SU-DHL-6 (cell line): ENCODE measurements at regions not wholly inside any gene's neighbourhood (a gene's known extent, or its start where the extent isn't known, plus 50 kb on each side); places are given as distances from the start of the nearest gene placed in this dataset.

Experiments
- H2AFZ ChIP-seq: fragments of 200-600 bp; sonication (generic); 2 replicates; pipeline ENCODE4 v1.6.1; 2014; ENCODE audit warnings: low read depth, mild to moderate bottlenecking, moderate library complexity, mixed read lengths, antibody characterized with exemption, low read length; ENCODE audit not compliant: severe bottlenecking
- H3F3A ChIP-seq: fragments of 200-600 bp; shearing (Covaris generic); 2 replicates; pipeline ENCODE4 v1.6.0; 2016; ENCODE audit warnings: antibody characterized with exemption, mild to moderate bottlenecking; ENCODE audit not compliant: insufficient read depth
- H3K27ac ChIP-seq: fragments of 200-600 bp; sonication (generic); 2 replicates; pipeline ENCODE4 v1.5.1; 2016; ENCODE audit warnings: low read depth, mild to moderate bottlenecking, low read length, moderate library complexity, mixed read lengths
- H3K27me3 ChIP-seq: fragments of 200-600 bp; sonication (generic), shearing (Covaris generic); 2 replicates; pipeline ENCODE4 v1.6.0; 2014; ENCODE audit warnings: mild to moderate bottlenecking, low read length
- H3K36me3 ChIP-seq: fragments of 200-600 bp; sonication (generic); 2 replicates; pipeline ENCODE4 v1.6.1; 2014; ENCODE audit warnings: mild to moderate bottlenecking, low read length, mixed read lengths
- H3K4me2 ChIP-seq: fragments of 300-600, 200-600 bp; shearing (Covaris generic), sonication (generic); 2 replicates; pipeline ENCODE4 v1.6.0; 2014; ENCODE audit warnings: low read length, low read depth, mild to moderate bottlenecking; ENCODE audit not compliant: poor library complexity, severe bottlenecking
- H3K4me3 ChIP-seq: fragments of 200-600 bp; sonication (generic); 2 replicates; pipeline ENCODE4 v1.5.1; 2014; ENCODE audit warnings: antibody characterized with exemption, low read length, mild to moderate bottlenecking, mixed read lengths; ENCODE audit not compliant: insufficient read depth, poor library complexity, severe bottlenecking
- H3K79me2 ChIP-seq: fragments of 200-600 bp; sonication (generic); 2 replicates; pipeline ENCODE4 v1.6.1; 2014; ENCODE audit warnings: mild to moderate bottlenecking, low read length, moderate library complexity; ENCODE audit not compliant: insufficient read depth
- H3K9ac ChIP-seq: fragments of 200-600 bp; sonication (generic); 2 replicates; pipeline ENCODE4 v1.7.0; 2014; ENCODE audit warnings: mild to moderate bottlenecking, low read length
- H3K9me2 ChIP-seq: fragments of 200-600 bp; sonication (generic); replicated peaks from 2 replicates; pipeline ENCODE4 v1.6.1; 2014; ENCODE audit warnings: low read length; ENCODE audit not compliant: insufficient read depth
- H3K9me3 ChIP-seq: fragments of 200-600 bp; sonication (generic); 2 replicates; pipeline ENCODE4 v1.6.1; 2014; ENCODE audit warnings: low read length, mixed read lengths; ENCODE audit not compliant: insufficient read depth
- H4K20me1 ChIP-seq: fragments of 200-600 bp; sonication (generic); 2 replicates; pipeline ENCODE4 v1.6.1; 2014; ENCODE audit warnings: low read depth, mild to moderate bottlenecking, antibody characterized with exemption, low read length, moderate library complexity, mixed read lengths
- EZH2phosphoT487 ChIP-seq: fragments of 200-600 bp; sonication (generic), shearing (Covaris generic); conservative IDR thresholded peaks from 2 replicates; pipeline ENCODE4 v1.6.1; 2018; ENCODE audit warnings: mild to moderate bottlenecking, antibody characterized with exemption, low read length, moderate library complexity, mixed read lengths
- TF ChIP-seq, protein P1 (sequence below): fragments of 200-600 bp; sonication (generic); IDR thresholded peaks from one replicate; pipeline ENCODE4 v1.5.1; 2017; ENCODE audit warnings: antibody characterized with exemption, mild to moderate bottlenecking, low read length, moderate library complexity; ENCODE audit not compliant: insufficient read depth, poor library complexity, severe bottlenecking

DNA sequence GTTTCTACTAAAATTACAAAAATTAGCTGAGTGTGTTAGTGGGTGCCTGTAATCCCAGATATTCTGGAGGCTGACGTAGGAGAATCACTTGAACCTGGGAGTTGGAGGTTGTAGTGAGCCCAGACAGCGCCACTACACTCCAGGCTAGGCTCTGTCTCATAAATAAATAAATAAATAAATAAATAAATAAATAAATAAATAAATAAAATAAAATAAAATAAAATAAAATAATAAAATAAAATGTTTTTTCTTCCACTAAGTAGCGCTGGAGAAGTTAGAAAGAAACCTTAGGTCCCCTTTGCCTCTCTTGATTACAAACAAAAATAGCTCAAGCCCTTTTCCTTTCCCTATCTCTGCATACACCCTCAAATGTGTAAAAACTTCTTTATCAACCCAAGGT, 525.9 kb downstream of the IPMK start:
- H2AFZ ChIP-seq: no peak overlapping the region
- no peak overlapping the region for H3K4me2 ChIP-seq
- no peak for TF ChIP-seq EZH2phosphoT487
- TF ChIP-seq, protein P1, sequence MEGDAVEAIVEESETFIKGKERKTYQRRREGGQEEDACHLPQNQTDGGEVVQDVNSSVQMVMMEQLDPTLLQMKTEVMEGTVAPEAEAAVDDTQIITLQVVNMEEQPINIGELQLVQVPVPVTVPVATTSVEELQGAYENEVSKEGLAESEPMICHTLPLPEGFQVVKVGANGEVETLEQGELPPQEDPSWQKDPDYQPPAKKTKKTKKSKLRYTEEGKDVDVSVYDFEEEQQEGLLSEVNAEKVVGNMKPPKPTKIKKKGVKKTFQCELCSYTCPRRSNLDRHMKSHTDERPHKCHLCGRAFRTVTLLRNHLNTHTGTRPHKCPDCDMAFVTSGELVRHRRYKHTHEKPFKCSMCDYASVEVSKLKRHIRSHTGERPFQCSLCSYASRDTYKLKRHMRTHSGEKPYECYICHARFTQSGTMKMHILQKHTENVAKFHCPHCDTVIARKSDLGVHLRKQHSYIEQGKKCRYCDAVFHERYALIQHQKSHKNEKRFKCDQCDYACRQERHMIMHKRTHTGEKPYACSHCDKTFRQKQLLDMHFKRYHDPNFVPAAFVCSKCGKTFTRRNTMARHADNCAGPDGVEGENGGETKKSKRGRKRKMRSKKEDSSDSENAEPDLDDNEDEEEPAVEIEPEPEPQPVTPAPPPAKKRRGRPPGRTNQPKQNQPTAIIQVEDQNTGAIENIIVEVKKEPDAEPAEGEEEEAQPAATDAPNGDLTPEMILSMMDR: no peak
- no peaks in the 10 kb centered on the region for H4K20me1 ChIP-seq
- no peaks in the 10 kb centered on the region for H3K36me3 ChIP-seq
- H3K27ac ChIP-seq: no peak overlapping the region
- H3K9ac ChIP-seq: no peak overlapping the region
- no peaks in the 10 kb centered on the region for H3K9me2 ChIP-seq
- H3F3A ChIP-seq: no peaks in the 10 kb centered on the region
- no peak overlapping the region for H3K4me3 ChIP-seq
- H3K79me2 ChIP-seq: no peaks in the 10 kb centered on the region
- H3K27me3 ChIP-seq: no peaks in the 10 kb centered on the region
- no peaks in the 10 kb centered on the region for H3K9me3 ChIP-seq

DNA sequence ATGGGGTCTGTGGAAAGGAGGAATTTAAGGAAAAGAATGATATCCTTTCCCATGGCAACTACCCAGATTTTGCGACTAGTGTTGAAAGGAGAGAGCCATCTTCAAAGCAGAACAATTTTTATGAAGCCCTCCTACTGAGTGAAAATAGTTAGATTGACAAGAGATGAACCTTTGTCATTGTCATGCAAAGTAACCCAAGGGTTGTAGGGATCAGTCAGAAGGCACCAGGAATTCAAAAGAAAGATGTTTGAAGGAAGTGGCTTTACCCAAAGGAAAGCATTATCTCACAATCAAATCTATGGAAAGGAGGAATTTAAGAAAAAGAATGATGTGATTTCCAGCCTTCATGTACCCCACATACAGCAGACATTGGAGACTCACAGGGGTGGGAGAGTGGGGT, 544.4 kb downstream of the IPMK start:
- TF ChIP-seq, protein P1: no peak
- TF ChIP-seq EZH2phosphoT487: no peak
- H3K79me2 ChIP-seq: no peaks in the 10 kb centered on the region
- H3K27me3 ChIP-seq: no peaks in the 10 kb centered on the region
- no peaks in the 10 kb centered on the region for H4K20me1 ChIP-seq
- H3K9me2 ChIP-seq: no peaks in the 10 kb centered on the region
- H3K36me3 ChIP-seq: no peaks in the 10 kb centered on the region
- H3F3A ChIP-seq: no peaks in the 10 kb centered on the region
- no peak overlapping the region for H3K9ac ChIP-seq
- H3K4me3 ChIP-seq: no peak overlapping the region
- no peak overlapping the region for H3K27ac ChIP-seq
- H3K9me3 ChIP-seq: no peaks in the 10 kb centered on the region
- H3K4me2 ChIP-seq: no peak overlapping the region
- no peak overlapping the region for H2AFZ ChIP-seq

- no peak overlapping the region for H2AFZ ChIP-seq
- H3K4me2 ChIP-seq: no peak overlapping the region
- H3K36me3 ChIP-seq: no peaks in the 10 kb centered on the region
- no peak for TF ChIP-seq EZH2phosphoT487
- TF ChIP-seq, protein P1: no peak
- H3K9ac ChIP-seq: no peak overlapping the region
- H3K79me2 ChIP-seq: no peaks in the 10 kb centered on the region
- H3K4me3 ChIP-seq: no peak overlapping the region
- no peaks in the 10 kb centered on the region for H3K9me2 ChIP-seq
- H4K20me1 ChIP-seq: no peaks in the 10 kb centered on the region
- H3K9me3 ChIP-seq: no peaks in the 10 kb centered on the region
- no peaks in the 10 kb centered on the region for H3K27me3 ChIP-seq
- H3K27ac ChIP-seq: no peak overlapping the region
- no peaks in the 10 kb centered on the region for H3F3A ChIP-seq
Measured at GRCh38 chr10:57716884-57717283, 550.8 kb downstream of the IPMK start.
